ENCODE measurements at regions not wholly inside any gene's neighbourhood (a gene's known extent, or its start where the extent isn't known, plus 50 kb on each side); places are given as distances from the start of the nearest gene placed in this dataset.

DNA sequence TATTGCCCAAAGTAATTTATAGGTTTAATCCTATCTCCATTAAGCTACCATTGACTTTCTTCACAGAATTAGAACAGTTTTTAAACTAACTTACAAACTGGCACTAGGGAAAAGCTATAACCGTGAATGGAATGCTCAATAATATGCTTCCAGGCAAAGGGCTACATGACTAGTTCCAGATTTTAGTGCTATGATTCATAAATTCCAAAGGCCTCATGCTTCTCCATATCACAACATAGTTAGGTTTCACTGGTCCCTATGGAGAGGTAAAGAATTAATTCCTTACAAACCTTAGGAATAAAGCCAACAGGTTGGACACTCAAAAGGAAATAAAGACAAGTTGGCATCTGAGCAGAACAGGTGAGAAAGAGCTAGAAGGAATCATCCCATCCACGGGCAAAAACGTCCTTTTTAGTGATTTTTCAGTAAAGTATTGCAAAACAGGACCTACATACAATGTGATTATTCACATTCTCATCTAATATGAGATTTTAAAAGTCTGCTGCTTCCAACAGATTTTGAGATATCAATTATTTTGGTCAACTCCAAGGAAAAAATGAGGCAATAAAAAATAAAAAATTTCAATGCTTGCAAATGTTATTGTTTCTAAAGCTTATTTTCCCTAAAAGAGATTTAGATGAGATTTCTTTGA is 97.0 kb upstream of the TARS1 start:
- Histone ChIP-seq H3K4me2 (peak overlapping the region; percentile 1; the same call in 1 of the 3 replicates), H3K4me1 (no peaks in the 10 kb centered on the region), H3K9me3 (no peaks in the 10 kb centered on the region), H3K27ac (no peak overlapping the region), H3K4me3 (no peak overlapping the region)
- POLR2A ChIA-PET = no interaction called here
- no peak for TF ChIP-seq HOXB5 (CRISPR knock-in tag; IDR thresholded peaks at IDR 0.05)
- no peak for TF ChIP-seq RCOR1 (IDR thresholded peaks at IDR 0.05; ENCODE audit: low read depth, low read length)
- no peak for TF ChIP-seq RARB (CRISPR knock-in tag; IDR thresholded peaks at IDR 0.05)
- FAIRE-seq = no peak
- ATAC-seq = peak in 1 of 2 experiments; percentile 71; a peak in 3 of 6 replicates
- WGBS (ENCODE audit: missing lambda C conversion rate) = 5% methylated on average over 3 of the region's 3 CpGs
- DNase-seq (ENCODE audit: low read depth in 1 of 2, low spot score in 1 of 2) = peak in 1 of 2 experiments; percentile 3
- CTCF ChIA-PET = interaction anchor here (0.9 to 1.6 kb wide), 2 partner anchors 32 to 91 kb away, joined by 3 read pairs; no protein-coding TSS in a partner anchor

DNA sequence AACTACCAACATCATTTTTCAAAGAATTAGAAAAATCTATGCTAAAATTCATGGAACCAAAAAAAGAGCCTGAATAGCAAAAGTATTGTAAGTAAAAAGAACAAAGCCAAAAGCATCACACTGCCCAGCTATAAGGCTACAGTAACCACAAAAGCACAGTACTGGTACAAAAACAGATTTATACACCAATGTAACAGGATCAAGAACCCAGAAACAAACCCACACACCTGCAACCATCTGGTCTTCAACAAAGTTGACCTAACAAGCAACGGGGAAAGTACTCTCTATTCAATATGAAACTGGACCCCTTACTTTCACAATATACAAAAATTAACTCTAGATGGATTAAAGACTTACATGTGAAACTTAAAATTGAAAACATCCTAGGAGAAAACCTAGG is 94.2 kb upstream of the TARS1 start:
- no peak overlapping the region for H3K4me2 ChIP-seq
- FAIRE-seq (no peak), DNase-seq (ENCODE audit: low read depth in 1 of 2, low spot score in 1 of 2) (no peak), ATAC-seq (no peak)
- H3K9me3 ChIP-seq = no peaks in the 10 kb centered on the region
- H3K4me3 ChIP-seq = no peak overlapping the region
- ChIA-PET POLR2A (no interaction called here), CTCF (no interaction called here)
- no peak overlapping the region for H3K27ac ChIP-seq
- TF ChIP-seq, protein P1, sequence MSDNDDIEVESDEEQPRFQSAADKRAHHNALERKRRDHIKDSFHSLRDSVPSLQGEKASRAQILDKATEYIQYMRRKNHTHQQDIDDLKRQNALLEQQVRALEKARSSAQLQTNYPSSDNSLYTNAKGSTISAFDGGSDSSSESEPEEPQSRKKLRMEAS (IDR thresholded peaks at IDR 0.05) = no peak
- TF ChIP-seq, protein P2, sequence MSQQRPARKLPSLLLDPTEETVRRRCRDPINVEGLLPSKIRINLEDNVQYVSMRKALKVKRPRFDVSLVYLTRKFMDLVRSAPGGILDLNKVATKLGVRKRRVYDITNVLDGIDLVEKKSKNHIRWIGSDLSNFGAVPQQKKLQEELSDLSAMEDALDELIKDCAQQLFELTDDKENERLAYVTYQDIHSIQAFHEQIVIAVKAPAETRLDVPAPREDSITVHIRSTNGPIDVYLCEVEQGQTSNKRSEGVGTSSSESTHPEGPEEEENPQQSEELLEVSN (IDR thresholded peaks at IDR 0.05; ENCODE audit: borderline replicate concordance, low read depth) = no peak
- TF ChIP-seq HDAC2 (IDR thresholded peaks at IDR 0.05) (no peak), CHD2 (IDR thresholded peaks at IDR 0.05; ENCODE audit: low read length, partially characterized antibody) (no peak), EP300 (IDR thresholded peaks at IDR 0.05) (no peak)
- 67% methylated on average over 1 of the region's 1 CpG for WGBS (ENCODE audit: missing lambda C conversion rate)
- H3K4me1 ChIP-seq = no peaks in the 10 kb centered on the region

DNA sequence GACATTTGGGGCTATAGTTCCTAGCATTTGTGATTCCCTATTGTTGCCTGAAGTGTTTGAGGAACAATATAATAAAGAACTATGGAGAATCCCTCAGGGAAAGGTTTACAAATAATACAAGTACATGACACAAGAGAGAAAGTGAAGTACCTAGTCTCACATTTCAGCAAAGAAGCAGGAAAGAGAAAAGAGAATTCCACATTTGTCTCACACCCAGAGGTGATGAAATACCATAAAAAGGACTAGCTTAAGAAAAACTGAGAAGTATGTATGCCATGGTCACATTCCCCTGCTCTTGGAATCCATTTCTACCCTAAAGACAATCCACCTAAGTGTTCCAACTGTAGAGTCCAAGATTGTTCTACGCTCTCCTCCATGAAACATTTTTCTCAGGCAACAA is 79.0 kb upstream of the TARS1 start:
- DNase-seq (ENCODE audit: low read depth in 1 of 2, low spot score in 1 of 2) (no peak), ATAC-seq (no peak), FAIRE-seq (no peak)
- no peaks in the 10 kb centered on the region for H3K4me1 ChIP-seq
- no peak overlapping the region for H3K4me2 ChIP-seq
- POLR2A ChIA-PET = no interaction called here
- H3K4me3 ChIP-seq = no peak overlapping the region
- WGBS (ENCODE audit: missing lambda C conversion rate) = 83% methylated on average over 1 of the region's 1 CpG
- H3K27ac ChIP-seq = no peak overlapping the region
- peaks cover 5% of the 10 kb centered on the region; the same call in 1 of the 3 replicates for H3K9me3 ChIP-seq
- CTCF ChIA-PET = interaction anchor here (0.6 to 1.1 kb wide), 2 partner anchors 9 to 43 kb away, joined by 3 to 4 read pairs; no protein-coding TSS in a partner anchor
- TF ChIP-seq HDAC2 (IDR thresholded peaks at IDR 0.05) = no peak
- no peak for TF ChIP-seq CHD2 (IDR thresholded peaks at IDR 0.05; ENCODE audit: low read length, partially characterized antibody)
- no peak for TF ChIP-seq CBX8 (IDR thresholded peaks at IDR 0.05)
- TF ChIP-seq HOXB13 (CRISPR knock-in tag; IDR thresholded peaks at IDR 0.05; ENCODE audit: low read depth) = no peak
- no peak for TF ChIP-seq JUN (IDR thresholded peaks at IDR 0.05)
- no peak for TF ChIP-seq MAFK (IDR thresholded peaks at IDR 0.05; ENCODE audit: partially characterized antibody)
- TF ChIP-seq FOSL2 (IDR thresholded peaks at IDR 0.05) = no peak
- TF ChIP-seq FOSL2 (CRISPR knock-in tag; IDR thresholded peaks at IDR 0.05) = no peak
- TF ChIP-seq CBX2 (IDR thresholded peaks at IDR 0.05; ENCODE audit: borderline replicate concordance, low read depth) = no peak
- no peak for TF ChIP-seq SMC3 (IDR thresholded peaks at IDR 0.05)
- TF ChIP-seq ESRRA (IDR thresholded peaks at IDR 0.05; ENCODE audit: borderline replicate concordance, low read length) = no peak
- TF ChIP-seq JUNB (IDR thresholded peaks at IDR 0.05) = no peak
- TF ChIP-seq ZC3H11A (IDR thresholded peaks at IDR 0.05) = no peak
- TF ChIP-seq, protein P3, sequence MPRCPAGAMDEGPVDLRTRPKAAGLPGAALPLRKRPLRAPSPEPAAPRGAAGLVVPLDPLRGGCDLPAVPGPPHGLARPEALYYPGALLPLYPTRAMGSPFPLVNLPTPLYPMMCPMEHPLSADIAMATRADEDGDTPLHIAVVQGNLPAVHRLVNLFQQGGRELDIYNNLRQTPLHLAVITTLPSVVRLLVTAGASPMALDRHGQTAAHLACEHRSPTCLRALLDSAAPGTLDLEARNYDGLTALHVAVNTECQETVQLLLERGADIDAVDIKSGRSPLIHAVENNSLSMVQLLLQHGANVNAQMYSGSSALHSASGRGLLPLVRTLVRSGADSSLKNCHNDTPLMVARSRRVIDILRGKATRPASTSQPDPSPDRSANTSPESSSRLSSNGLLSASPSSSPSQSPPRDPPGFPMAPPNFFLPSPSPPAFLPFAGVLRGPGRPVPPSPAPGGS (IDR thresholded peaks at IDR 0.05) = no peak
- TF ChIP-seq, protein P4, sequence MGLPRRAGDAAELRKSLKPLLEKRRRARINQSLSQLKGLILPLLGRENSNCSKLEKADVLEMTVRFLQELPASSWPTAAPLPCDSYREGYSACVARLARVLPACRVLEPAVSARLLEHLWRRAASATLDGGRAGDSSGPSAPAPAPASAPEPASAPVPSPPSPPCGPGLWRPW (IDR thresholded peaks at IDR 0.05) = no peak
- no peak for TF ChIP-seq ZFP36 (IDR thresholded peaks at IDR 0.05; ENCODE audit: borderline replicate concordance, partially characterized antibody)
- TF ChIP-seq, protein P5, sequence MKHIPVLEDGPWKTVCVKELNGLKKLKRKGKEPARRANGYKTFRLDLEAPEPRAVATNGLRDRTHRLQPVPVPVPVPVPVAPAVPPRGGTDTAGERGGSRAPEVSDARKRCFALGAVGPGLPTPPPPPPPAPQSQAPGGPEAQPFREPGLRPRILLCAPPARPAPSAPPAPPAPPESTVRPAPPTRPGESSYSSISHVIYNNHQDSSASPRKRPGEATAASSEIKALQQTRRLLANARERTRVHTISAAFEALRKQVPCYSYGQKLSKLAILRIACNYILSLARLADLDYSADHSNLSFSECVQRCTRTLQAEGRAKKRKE (CRISPR knock-in tag; IDR thresholded peaks at IDR 0.05; ENCODE audit: low read depth) = no peak
- no peak for TF ChIP-seq HOXA7 (CRISPR knock-in tag; IDR thresholded peaks at IDR 0.05)

Measured in A549 (cell line).